Activated naive CD8-positive, alpha-beta T cell treated with anti-CD3 and anti-CD28 coated beads, Interleukin-2, amount 50 U/mL, for 24 hours (primary cell): ENCODE measurements at regions not wholly inside any gene's neighbourhood (a gene's known extent, or its start where the extent isn't known, plus 50 kb on each side); places are given as distances from the start of the nearest gene placed in this dataset.
"Not testable (repeated sequence)": the region's sequence is repeated elsewhere in the genome, so short reads cannot be mapped to it uniquely, and the experiment has no call there.

Experiments
- ATAC-seq: fragments of 150-1000 bp; cut with Tn5 transposase; one replicate; pipeline ENCODE4 v1.10.0; 2021
- DNase-seq: peaks from one replicate; pipeline ENCODE4 v3.0.0; 2021
- H3K27ac Mint-ChIP-seq: one replicate; pipeline ENCODE4 v1.8.0; 2021; ENCODE audit warnings: mild to moderate bottlenecking, mixed read lengths
- H3K27me3 Mint-ChIP-seq: one replicate; pipeline ENCODE4 v1.8.0; 2021; ENCODE audit warnings: mixed read lengths
- H3K36me3 Mint-ChIP-seq: one replicate; pipeline ENCODE4 v1.8.0; 2021; ENCODE audit warnings: low read depth, mixed read lengths
- H3K4me1 Mint-ChIP-seq: one replicate; pipeline ENCODE4 v1.8.0; 2021; ENCODE audit warnings: mixed read lengths
- H3K4me3 Mint-ChIP-seq: one replicate; pipeline ENCODE4 v1.8.0; 2021; ENCODE audit warnings: mild to moderate bottlenecking, moderate library complexity, mixed read lengths
- H3K9me3 Mint-ChIP-seq: one replicate; pipeline ENCODE4 v1.8.0; 2021; ENCODE audit warnings: mixed read lengths

GRCh38 chr16:65386672-65387071 is 264.8 kb upstream of the CDH11 start:
- Mint-ChIP-seq H3K9me3 (peaks cover 22% of the 10 kb centered on the region), H3K4me1 (no peaks in the 10 kb centered on the region), H3K36me3 (no peaks in the 10 kb centered on the region), H3K27ac (no peak overlapping the region), H3K27me3 (no peaks in the 10 kb centered on the region), H3K4me3 (no peak overlapping the region)
- DNase-seq (no peak), ATAC-seq (no peak)

GRCh38 chr16:65384441-65384840 is 262.6 kb upstream of the CDH11 start:
- Mint-ChIP-seq H3K4me3 (no peak overlapping the region), H3K27ac (no peak overlapping the region), H3K36me3 (no peaks in the 10 kb centered on the region), H3K4me1 (no peaks in the 10 kb centered on the region), H3K9me3 (peaks cover 25% of the 10 kb centered on the region), H3K27me3 (no peaks in the 10 kb centered on the region)
- ATAC-seq (no peak), DNase-seq (no peak)

GRCh38 chr16:65377195-65377594 is 255.3 kb upstream of the CDH11 start:
- Mint-ChIP-seq H3K27ac (no peak overlapping the region), H3K4me3 (no peak overlapping the region), H3K27me3 (no peaks in the 10 kb centered on the region), H3K9me3 (peaks cover 8% of the 10 kb centered on the region), H3K4me1 (no peaks in the 10 kb centered on the region), H3K36me3 (no peaks in the 10 kb centered on the region)
- no peak for ATAC-seq
- DNase-seq = no peak

- Mint-ChIP-seq H3K27me3 (no peaks in the 10 kb centered on the region), H3K27ac (no peak overlapping the region), H3K4me3 (no peak overlapping the region), H3K36me3 (no peaks in the 10 kb centered on the region), H3K4me1 (no peaks in the 10 kb centered on the region), H3K9me3 (peaks cover 8% of the 10 kb centered on the region)
- ATAC-seq (no peak), DNase-seq (no peak)
Measured at GRCh38 chr16:65376601-65377000, 254.7 kb upstream of the CDH11 start.

- Mint-ChIP-seq H3K36me3 (no peaks in the 10 kb centered on the region), H3K4me3 (no peak overlapping the region), H3K4me1 (no peaks in the 10 kb centered on the region), H3K9me3 (peaks cover 4% of the 10 kb centered on the region), H3K27me3 (no peaks in the 10 kb centered on the region), H3K27ac (no peak overlapping the region)
- no peak for DNase-seq
- no peak for ATAC-seq
Measured at GRCh38 chr16:65375651-65376050, 253.8 kb upstream of the CDH11 start.

- Mint-ChIP-seq H3K9me3 (peaks cover 13% of the 10 kb centered on the region), H3K4me1 (no peaks in the 10 kb centered on the region), H3K4me3 (no peak overlapping the region), H3K36me3 (no peaks in the 10 kb centered on the region), H3K27me3 (no peaks in the 10 kb centered on the region), H3K27ac (no peak overlapping the region)
- ATAC-seq (no peak), DNase-seq (no peak)
Measured at GRCh38 chr16:65373097-65373496, 251.2 kb upstream of the CDH11 start.

GRCh38 chr16:65372171-65372570 is 250.3 kb upstream of the CDH11 start:
- Mint-ChIP-seq H3K4me1 (no peaks in the 10 kb centered on the region), H3K9me3 (peaks cover 13% of the 10 kb centered on the region), H3K36me3 (no peaks in the 10 kb centered on the region), H3K27ac (no peak overlapping the region), H3K4me3 (no peak overlapping the region), H3K27me3 (no peaks in the 10 kb centered on the region)
- ATAC-seq (no peak), DNase-seq (no peak)

- H3K36me3 Mint-ChIP-seq = no peaks in the 10 kb centered on the region
- ATAC-seq (no peak), DNase-seq (no peak)
- H3K9me3 Mint-ChIP-seq = peaks cover 9% of the 10 kb centered on the region
- no peaks in the 10 kb centered on the region for H3K4me1 Mint-ChIP-seq
- no peak overlapping the region for H3K27ac Mint-ChIP-seq
- no peak overlapping the region for H3K4me3 Mint-ChIP-seq
- no peaks in the 10 kb centered on the region for H3K27me3 Mint-ChIP-seq
Measured at GRCh38 chr16:65365732-65366715, 244.2 kb upstream of the CDH11 start.

GRCh38 chr16:65356721-65357120 is 234.9 kb upstream of the CDH11 start:
- H3K27ac Mint-ChIP-seq, H3K27me3 Mint-ChIP-seq, H3K36me3 Mint-ChIP-seq, ATAC-seq, H3K4me3 Mint-ChIP-seq, H3K9me3 Mint-ChIP-seq, H3K4me1 Mint-ChIP-seq, DNase-seq: not testable (repeated sequence)

- Mint-ChIP-seq H3K9me3 (peaks cover 4% of the 10 kb centered on the region), H3K4me3 (no peak overlapping the region), H3K4me1 (no peaks in the 10 kb centered on the region), H3K27me3 (no peaks in the 10 kb centered on the region), H3K27ac (no peak overlapping the region), H3K36me3 (no peaks in the 10 kb centered on the region)
- ATAC-seq (no peak), DNase-seq (no peak)
Measured at GRCh38 chr16:65355706-65356105, 233.8 kb upstream of the CDH11 start.

- H3K27ac Mint-ChIP-seq = no peak overlapping the region
- no peak for ATAC-seq
Measured at GRCh38 chr16:65353183-65353582, 231.3 kb upstream of the CDH11 start.

GRCh38 chr16:65349626-65350025 is 227.8 kb upstream of the CDH11 start:
- Mint-ChIP-seq H3K27ac (no peak overlapping the region), H3K36me3 (no peaks in the 10 kb centered on the region), H3K9me3 (no peaks in the 10 kb centered on the region), H3K4me3 (no peak overlapping the region), H3K4me1 (no peaks in the 10 kb centered on the region), H3K27me3 (no peaks in the 10 kb centered on the region)
- ATAC-seq = no peak
- DNase-seq = no peak

More at GRCh38 chr16:65353183-65353582, 231.3 kb upstream of the CDH11 start:
- Mint-ChIP-seq H3K27me3 (no peaks in the 10 kb centered on the region), H3K4me3 (no peak overlapping the region), H3K36me3 (no peaks in the 10 kb centered on the region), H3K9me3 (peaks cover 4% of the 10 kb centered on the region), H3K4me1 (no peaks in the 10 kb centered on the region)
- no peak for DNase-seq

GRCh38 chr16:65343556-65343955 is 221.7 kb upstream of the CDH11 start:
- H3K4me1 Mint-ChIP-seq = no peaks in the 10 kb centered on the region
- no peaks in the 10 kb centered on the region for H3K36me3 Mint-ChIP-seq

GRCh38 chr16:65342231-65342866 is 220.5 kb upstream of the CDH11 start:
- Mint-ChIP-seq H3K9me3 (peaks cover 4% of the 10 kb centered on the region), H3K4me1 (no peaks in the 10 kb centered on the region), H3K27ac (no peak overlapping the region), H3K4me3 (no peak overlapping the region), H3K27me3 (no peaks in the 10 kb centered on the region), H3K36me3 (no peaks in the 10 kb centered on the region)
- ATAC-seq (no peak), DNase-seq (no peak)

More at GRCh38 chr16:65343556-65343955, 221.7 kb upstream of the CDH11 start:
- no peak for DNase-seq
- ATAC-seq = no peak
- no peak overlapping the region for H3K27ac Mint-ChIP-seq
- peaks cover 4% of the 10 kb centered on the region for H3K9me3 Mint-ChIP-seq
- H3K27me3 Mint-ChIP-seq = no peaks in the 10 kb centered on the region
- no peak overlapping the region for H3K4me3 Mint-ChIP-seq

- no peak for DNase-seq
- Mint-ChIP-seq H3K9me3 (peaks cover 12% of the 10 kb centered on the region), H3K27me3 (no peaks in the 10 kb centered on the region), H3K36me3 (no peaks in the 10 kb centered on the region), H3K4me1 (no peaks in the 10 kb centered on the region), H3K27ac (no peak overlapping the region), H3K4me3 (no peak overlapping the region)
- no peak for ATAC-seq
Measured at GRCh38 chr16:65339062-65339461, 217.2 kb upstream of the CDH11 start.
